Activated CD8-positive, alpha-beta memory T cell treated with anti-CD3 and anti-CD28 coated beads for 1 hour (primary cell): ENCODE measurements at regions not wholly inside any gene's neighbourhood (a gene's known extent, or its start where the extent isn't known, plus 50 kb on each side); places are given as distances from the start of the nearest gene placed in this dataset.

Experiments used
- DNase-seq, 2 donors: peaks; one replicate each; pipeline ENCODE4 v3.0.0-alpha.2; 2020; ENCODE audit warnings: low read depth in 1 of 2; ENCODE audit errors: extremely low read depth in 1 of 2

- DNase-seq: no peak
These were observed 458.3 kb upstream of the USP24 start for GRCh38 chr1:55673416-55673815.

- DNase-seq: no peak
These were observed 455.3 kb upstream of the USP24 start for GRCh38 chr1:55670331-55671082.

GRCh38 chr1:55669293-55669692 is 454.1 kb upstream of the USP24 start:
- DNase-seq: no peak

- DNase-seq: no peak
These were observed 447.7 kb upstream of the USP24 start for GRCh38 chr1:55662875-55663274.

- DNase-seq: no peak
These were observed 443.8 kb upstream of the USP24 start for GRCh38 chr1:55658917-55659316.

- DNase-seq: no peak
These were observed 439.6 kb upstream of the USP24 start for GRCh38 chr1:55654750-55655149.

GRCh38 chr1:55654171-55654570 is 439.0 kb upstream of the USP24 start:
- no peak for DNase-seq

GRCh38 chr1:55650444-55650843 is 435.3 kb upstream of the USP24 start:
- no peak for DNase-seq

GRCh38 chr1:55646181-55646580 is 431.0 kb upstream of the USP24 start:
- no peak for DNase-seq

GRCh38 chr1:55645270-55645669 is 430.1 kb upstream of the USP24 start:
- DNase-seq: no peak

- no peak for DNase-seq
These were observed 426.8 kb upstream of the USP24 start for GRCh38 chr1:55641947-55642346.

- DNase-seq: no peak
These were observed 425.7 kb upstream of the USP24 start for GRCh38 chr1:55640708-55641473.

GRCh38 chr1:55639526-55639925 is 424.4 kb upstream of the USP24 start:
- DNase-seq: no peak

GRCh38 chr1:55639051-55639450 is 423.9 kb upstream of the USP24 start:
- no peak for DNase-seq

- no peak for DNase-seq
These were observed 421.5 kb upstream of the USP24 start for GRCh38 chr1:55636696-55637095.

GRCh38 chr1:55635856-55636255 is 420.7 kb upstream of the USP24 start:
- no peak for DNase-seq

- DNase-seq: no peak
These were observed 419.4 kb upstream of the USP24 start for GRCh38 chr1:55634516-55634915.

GRCh38 chr1:55632906-55633305 is 417.7 kb upstream of the USP24 start:
- no peak for DNase-seq

- DNase-seq: no peak
These were observed 416.9 kb upstream of the USP24 start for GRCh38 chr1:55632058-55632457.

GRCh38 chr1:55631509-55631908 is 416.3 kb upstream of the USP24 start:
- no peak for DNase-seq

GRCh38 chr1:55626326-55626725 is 411.2 kb upstream of the USP24 start:
- DNase-seq: no peak

GRCh38 chr1:55624766-55625165 is 409.6 kb upstream of the USP24 start:
- DNase-seq: no peak
